OCI-M1 (cell line): ENCODE measurements at regions not wholly inside any gene's neighbourhood (a gene's known extent, or its start where the extent isn't known, plus 50 kb on each side); places are given as distances from the start of the nearest gene placed in this dataset.

ENCODE experiments used
- DNase-seq: peaks from one replicate; lab custom pipeline; 2025; lab: John Stamatoyannopoulos, UW

GRCh38 chr18:25813110-25813509 is 277.3 kb downstream of the SS18 start:
- no peak for DNase-seq

- no peak for DNase-seq
Measured at GRCh38 chr18:25810736-25811135, 279.7 kb downstream of the SS18 start.

GRCh38 chr18:25805939-25806338 is 284.5 kb downstream of the SS18 start:
- no peak for DNase-seq

GRCh38 chr18:25805323-25805722 is 285.1 kb downstream of the SS18 start:
- DNase-seq, result no peak

- no peak for DNase-seq
Measured at GRCh38 chr18:25799231-25799630, 291.2 kb downstream of the SS18 start.

- no peak for DNase-seq
Measured at GRCh38 chr18:25798046-25798445, 292.4 kb downstream of the SS18 start.

GRCh38 chr18:25795213-25795612 is 295.2 kb downstream of the SS18 start:
- no peak for DNase-seq

- DNase-seq, result no peak
Measured at GRCh38 chr18:25787276-25787675, 303.1 kb downstream of the SS18 start.

- no peak for DNase-seq
Measured at GRCh38 chr18:25786758-25787157, 303.7 kb downstream of the SS18 start.

GRCh38 chr18:25780105-25780504 is 310.3 kb downstream of the SS18 start:
- no peak for DNase-seq

GRCh38 chr18:25771796-25772195 is 318.6 kb downstream of the SS18 start:
- no peak for DNase-seq

GRCh38 chr18:25764777-25765176 is 325.6 kb downstream of the SS18 start:
- DNase-seq, result no peak

- no peak for DNase-seq
Measured at GRCh38 chr18:25759111-25759510, 331.3 kb downstream of the SS18 start.

- DNase-seq, result no peak
Measured at GRCh38 chr18:25743646-25744151, 346.7 kb downstream of the SS18 start.

- DNase-seq, result no peak
Measured at GRCh38 chr18:25739376-25739775, 351.0 kb downstream of the SS18 start.

GRCh38 chr18:25737710-25738311 is 352.6 kb downstream of the SS18 start:
- no peak for DNase-seq

GRCh38 chr18:25736516-25736915 is 353.9 kb downstream of the SS18 start:
- DNase-seq, result no peak

GRCh38 chr18:25735459-25735858 is 355.0 kb downstream of the SS18 start:
- no peak for DNase-seq

- DNase-seq, result no peak
Measured at GRCh38 chr18:25734336-25734735, 356.1 kb downstream of the SS18 start.

- no peak for DNase-seq
Measured at GRCh38 chr18:25732862-25733261, 357.6 kb downstream of the SS18 start.

- DNase-seq, result no peak
Measured at GRCh38 chr18:25729072-25729471, 361.3 kb downstream of the SS18 start.

- DNase-seq, result no peak
Measured at GRCh38 chr18:25727281-25727985, 363.0 kb downstream of the SS18 start.

- no peak for DNase-seq
Measured at GRCh38 chr18:25726298-25726697, 364.1 kb downstream of the SS18 start.

GRCh38 chr18:25725501-25725900 is 364.9 kb downstream of the SS18 start:
- no peak for DNase-seq
